Mucosa of descending colon (tissue), 3 donors: ENCODE measurements at regions not wholly inside any gene's neighbourhood (a gene's known extent, or its start where the extent isn't known, plus 50 kb on each side); places are given as distances from the start of the nearest gene placed in this dataset.
A peak's percentile ranks its signal among the peaks of the same experiment; 100 is the strongest.

Source experiments
- ATAC-seq: fragments of 200-7000 bp; cut with Tn5 transposase; one replicate; pipeline ENCODE4 v1.9.1; 2020; ENCODE audit warnings: mild to moderate bottlenecking, moderate library complexity
- DNase-seq, 3 donors: peaks; one replicate each; pipeline ENCODE4 v3.0.0-alpha.2; 2020
- H3K36me3 ChIP-seq: fragments of 200-600 bp; one replicate; pipeline ENCODE4 v1.8.0; 2021; ENCODE audit warnings: low read depth, mild to moderate bottlenecking
- H3K4me1 ChIP-seq: fragments of 200-600 bp; one replicate; pipeline ENCODE4 v1.8.0; 2021; ENCODE audit warnings: low read depth, mild to moderate bottlenecking
- H3K4me3 ChIP-seq: fragments of 200-600 bp; one replicate; pipeline ENCODE4 v1.8.0; 2021; ENCODE audit warnings: mild to moderate bottlenecking
- H3K9me3 ChIP-seq: fragments of 200-600 bp; one replicate; pipeline ENCODE4 v1.8.0; 2021; ENCODE audit warnings: mild to moderate bottlenecking
- CTCF ChIP-seq: fragments of 200-600 bp; IDR thresholded peaks from one replicate; pipeline ENCODE4 v1.8.0; 2022; ENCODE audit warnings: antibody characterized with exemption, mild to moderate bottlenecking
- intact Hi-C, 2 donors: fragments of 100-400 bp; cut with DNase I in 1 of 2; cut with micrococcal nuclease in 1 of 2; formaldehyde crosslinking; loops; one replicate each; pipeline versions ENCODE4 v1.11.0 to v1.11.1; 2022; cut with DNase I, micrococcal nuclease
- donor health status: DM: no; HTN: no; CAD: no; lungs with moderate emphysema.
- donor health status: DM: no; HTN: no; CAD: no.
- donor health status: DM: no; HTN: yes; CAD: no.

GRCh38 chr10:4775808-4776207 is 50.2 kb upstream of the AKR1E2 start:
- Histone ChIP-seq H3K9me3 (no peaks in the 10 kb centered on the region), H3K4me3 (no peak overlapping the region), H3K36me3 (no peaks in the 10 kb centered on the region), H3K4me1 (no peaks in the 10 kb centered on the region)
- DNase-seq (no peak), ATAC-seq (peak; percentile 73)
- intact Hi-C loops: no loop called here
- TF ChIP-seq CTCF: no peak

- TF ChIP-seq CTCF: no peak
- DNase-seq (no peak), ATAC-seq (no peak)
- H3K9me3 ChIP-seq: no peaks in the 10 kb centered on the region
- H3K4me3 ChIP-seq: no peak overlapping the region
- no peaks in the 10 kb centered on the region for H3K36me3 ChIP-seq
- intact Hi-C loops: loop anchor here in 1 of 2 donors (5.0 kb wide), 1 partner anchor 1580 kb away; no protein-coding TSS in a partner anchor
- no peaks in the 10 kb centered on the region for H3K4me1 ChIP-seq
Observed at GRCh38 chr10:4772202-4772570, 53.8 kb upstream of the AKR1E2 start.

- ATAC-seq: no peak
- Histone ChIP-seq H3K9me3 (no peaks in the 10 kb centered on the region), H3K4me3 (no peak overlapping the region), H3K4me1 (no peaks in the 10 kb centered on the region), H3K36me3 (no peaks in the 10 kb centered on the region)
- no peak for TF ChIP-seq CTCF
- no peak for DNase-seq
- intact Hi-C loops: loop anchor here in 1 of 2 donors (5.0 kb wide), 1 partner anchor 1579 kb away; no protein-coding TSS in a partner anchor
Observed at GRCh38 chr10:4771554-4772201, 54.3 kb upstream of the AKR1E2 start.

GRCh38 chr10:4770801-4771553 is 55.0 kb upstream of the AKR1E2 start:
- no peak for TF ChIP-seq CTCF
- no peak overlapping the region for H3K4me3 ChIP-seq
- peak; percentile 81 for ATAC-seq
- intact Hi-C loops: loop anchor here in 1 of 2 donors (5.0 kb wide), 1 partner anchor 1579 kb away; no protein-coding TSS in a partner anchor
- no peaks in the 10 kb centered on the region for H3K4me1 ChIP-seq
- no peaks in the 10 kb centered on the region for H3K36me3 ChIP-seq
- no peaks in the 10 kb centered on the region for H3K9me3 ChIP-seq
- no peak for DNase-seq

- DNase-seq: no peak
- no peak for TF ChIP-seq CTCF
- intact Hi-C loops: no loop called here
- no peak overlapping the region for H3K4me3 ChIP-seq
- H3K9me3 ChIP-seq: no peaks in the 10 kb centered on the region
- H3K36me3 ChIP-seq: no peaks in the 10 kb centered on the region
- no peaks in the 10 kb centered on the region for H3K4me1 ChIP-seq
- no peak for ATAC-seq
Observed at GRCh38 chr10:4768416-4768815, 57.6 kb upstream of the AKR1E2 start.
